Lower leg skin (tissue), 4 donors: ENCODE measurements at regions not wholly inside any gene's neighbourhood (a gene's known extent, or its start where the extent isn't known, plus 50 kb on each side); places are given as distances from the start of the nearest gene placed in this dataset.
A peak's percentile ranks its signal among the peaks of the same experiment; 100 is the strongest.

Source experiments
- DNase-seq, 2 donors: peaks; one replicate each; pipeline ENCODE4 v3.0.0-alpha.2; 2019; ENCODE audit warnings: low spot score in 2 of 2
- H3K4me3 ChIP-seq: fragments of 200-600 bp; sonication (generic); 2 replicates; pipeline ENCODE4 v1.5.1; 2017; ENCODE audit warnings: mild to moderate bottlenecking, low read depth; ENCODE audit not compliant: poor library complexity, severe bottlenecking
- CTCF ChIP-seq, 3 donors: fragments of 450-650 bp; IDR thresholded peaks; one replicate each; pipeline ENCODE4 v1.5.1; 2016; ENCODE audit warnings: antibody characterized with exemption in 3 of 3, mild to moderate bottlenecking in 3 of 3, moderate library complexity in 2 of 3
- POLR2A ChIP-seq, 2 donors: fragments of 450-650 bp; IDR thresholded peaks; one replicate each; pipeline ENCODE4 v1.6.1; 2016 to 2017; ENCODE audit warnings: antibody characterized with exemption in 2 of 2, mild to moderate bottlenecking in 1 of 2, moderate library complexity in 1 of 2
- WGBS, 2 donors: methylation state at CpG; one replicate each; pipeline ENCODE4 v1.1.5; 2018; 5-methylcytosine and 5-hydroxymethylcytosine counted together
- intact Hi-C: fragments of 100-400 bp; cut with DNase I; formaldehyde crosslinking; loops from one replicate; pipeline ENCODE4 v1.15.0; 2023; ENCODE audit warnings: low total_unique reads

GRCh38 chr3:177824841-177825240, 627.6 kb upstream of the TBL1XR1 start:
- DNase-seq = no peak
- 51 to 53% methylated on average over 4 of the region's 4 CpGs for WGBS, 2 donors
- intact Hi-C loops = no loop called here

GRCh38 chr3:177826253-177826652, 629.0 kb upstream of the TBL1XR1 start:
- DNase-seq = no peak
- 90 to 91% methylated on average over 10 of the region's 10 CpGs for WGBS, 2 donors
- TF ChIP-seq POLR2A (IDR thresholded peaks at IDR 0.05) (no peak), CTCF (IDR thresholded peaks at IDR 0.05) (no peak)
- no peak overlapping the region for H3K4me3 ChIP-seq
- intact Hi-C loops = no loop called here

More at GRCh38 chr3:177824841-177825240, 627.6 kb upstream of the TBL1XR1 start:
- H3K4me3 ChIP-seq = no peak overlapping the region
- TF ChIP-seq POLR2A (IDR thresholded peaks at IDR 0.05) (no peak), CTCF (IDR thresholded peaks at IDR 0.05) (no peak)

- TF ChIP-seq CTCF (IDR thresholded peaks at IDR 0.05) (no peak), POLR2A (IDR thresholded peaks at IDR 0.05) (no peak)
- 63 to 66% methylated on average over 5 of the region's 5 CpGs for WGBS, 2 donors
- intact Hi-C loops = no loop called here
- no peak overlapping the region for H3K4me3 ChIP-seq
- DNase-seq = no peak
Measured at GRCh38 chr3:177827511-177828207, 630.4 kb upstream of the TBL1XR1 start.

GRCh38 chr3:177828208-177828565, 630.9 kb upstream of the TBL1XR1 start:
- 73 to 88% methylated on average over 1 of the region's 1 CpG for WGBS, 2 donors
- TF ChIP-seq CTCF (IDR thresholded peaks at IDR 0.05) (no peak), POLR2A (IDR thresholded peaks at IDR 0.05) (no peak)
- DNase-seq = no peak
- intact Hi-C loops = no loop called here
- H3K4me3 ChIP-seq = no peak overlapping the region

GRCh38 chr3:177830411-177830849, 633.1 kb upstream of the TBL1XR1 start:
- DNase-seq = peak in 1 of 2 donors; percentile 73
- intact Hi-C loops = no loop called here
- WGBS, 2 donors = 47 to 56% methylated on average over 3 of the region's 3 CpGs

More at GRCh38 chr3:177830411-177830849, 633.1 kb upstream of the TBL1XR1 start:
- no peak for TF ChIP-seq CTCF (IDR thresholded peaks at IDR 0.05)
- H3K4me3 ChIP-seq = no peak overlapping the region
